HG02981 (cell line): ENCODE measurements at regions not wholly inside any gene's neighbourhood (a gene's known extent, or its start where the extent isn't known, plus 50 kb on each side); places are given as distances from the start of the nearest gene placed in this dataset.

Source experiments
- ATAC-seq: cut with Tn5 transposase; IDR thresholded peaks from one replicate; pipeline ENCODE4 v1.9.1; 2021; ENCODE audit warnings: mild to moderate bottlenecking, moderate library complexity; ENCODE audit not compliant: unreplicated experiment

DNA sequence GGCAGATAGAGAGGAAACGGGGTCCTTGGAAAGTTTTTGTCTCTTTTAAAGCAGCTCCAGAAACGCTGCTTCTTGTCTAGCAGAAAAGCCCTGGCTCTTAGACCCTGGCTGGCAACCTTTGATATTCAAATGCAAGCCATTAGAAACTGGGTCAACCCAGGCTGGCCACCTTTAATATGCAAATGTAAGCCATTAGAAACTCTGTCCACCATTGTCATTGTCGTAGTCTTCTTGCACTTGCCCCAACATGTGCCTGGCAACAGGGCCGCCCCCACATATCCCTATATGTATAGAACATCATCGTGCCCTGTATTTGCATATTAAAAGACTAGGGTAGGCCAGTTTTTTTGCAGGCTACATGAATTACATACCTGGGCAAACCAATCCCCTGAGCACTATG is 621.3 kb upstream of the DPP6 start:
- no peak for ATAC-seq

- ATAC-seq = no peak
These were observed 620.1 kb upstream of the DPP6 start for GRCh38 chr7:153432063-153432462.

GRCh38 chr7:153433223-153433622 is 619.0 kb upstream of the DPP6 start:
- no peak for ATAC-seq

DNA sequence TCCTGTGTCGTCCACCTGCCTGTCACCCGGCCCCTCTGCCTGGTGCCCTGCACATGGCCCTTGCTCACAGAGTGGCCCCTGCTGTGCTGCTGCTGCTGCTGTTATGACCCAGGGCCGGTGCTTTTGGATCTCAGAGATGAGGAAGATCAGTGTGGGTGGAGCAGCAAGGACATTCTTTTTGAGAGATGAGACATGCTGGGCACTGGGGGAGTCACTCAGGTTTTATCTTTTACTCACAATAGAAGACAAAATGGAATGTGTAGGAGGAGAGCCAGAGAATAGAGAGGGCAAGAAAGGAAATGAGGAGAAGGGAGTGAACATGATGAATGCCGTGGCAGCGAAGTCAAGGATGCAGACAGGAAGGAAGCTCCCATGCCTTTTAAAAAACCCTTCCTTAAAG is 611.5 kb upstream of the DPP6 start:
- ATAC-seq = no peak

- no peak for ATAC-seq
These were observed 609.0 kb upstream of the DPP6 start for GRCh38 chr7:153443032-153443701.

DNA sequence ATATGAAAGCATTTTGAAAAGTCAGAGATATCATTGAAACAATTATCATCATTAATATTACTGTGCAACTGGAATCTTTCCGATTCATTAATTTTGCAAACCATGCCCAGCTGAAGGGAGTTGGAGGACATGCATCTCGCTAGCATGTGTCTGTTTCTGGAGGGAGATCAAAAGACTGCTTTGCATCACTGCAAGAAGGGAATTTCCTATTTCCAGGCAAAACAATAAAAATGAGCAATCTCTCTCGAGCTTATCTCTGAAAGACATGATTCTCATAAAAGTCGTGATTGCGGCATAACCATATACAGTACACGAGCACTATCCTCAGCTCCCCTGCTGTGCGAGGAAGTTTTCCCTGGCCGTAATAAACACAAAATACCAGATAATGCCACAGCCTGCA is 607.6 kb upstream of the DPP6 start:
- no peak for ATAC-seq

- ATAC-seq = no peak
These were observed 606.6 kb upstream of the DPP6 start for GRCh38 chr7:153445641-153446040.

DNA sequence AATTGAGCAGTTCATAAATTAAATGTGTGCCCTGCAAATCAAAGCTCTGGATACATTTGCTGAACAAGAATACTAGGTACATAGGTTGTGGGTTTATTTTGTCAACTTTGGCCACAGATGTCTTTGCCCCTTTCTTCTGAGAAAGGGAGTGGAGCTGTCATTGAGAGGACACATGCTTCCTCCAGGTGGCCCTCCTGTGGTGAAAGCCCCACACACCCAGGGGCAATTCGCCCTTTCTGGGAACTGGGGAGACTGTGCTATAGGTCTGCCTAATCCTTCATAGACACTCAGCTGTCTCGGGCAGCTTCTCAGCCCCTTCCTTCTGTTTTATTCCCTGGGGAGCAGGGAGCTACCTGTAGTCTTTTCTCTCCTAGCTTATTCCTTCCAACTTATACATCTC is 605.7 kb upstream of the DPP6 start:
- no peak for ATAC-seq

DNA sequence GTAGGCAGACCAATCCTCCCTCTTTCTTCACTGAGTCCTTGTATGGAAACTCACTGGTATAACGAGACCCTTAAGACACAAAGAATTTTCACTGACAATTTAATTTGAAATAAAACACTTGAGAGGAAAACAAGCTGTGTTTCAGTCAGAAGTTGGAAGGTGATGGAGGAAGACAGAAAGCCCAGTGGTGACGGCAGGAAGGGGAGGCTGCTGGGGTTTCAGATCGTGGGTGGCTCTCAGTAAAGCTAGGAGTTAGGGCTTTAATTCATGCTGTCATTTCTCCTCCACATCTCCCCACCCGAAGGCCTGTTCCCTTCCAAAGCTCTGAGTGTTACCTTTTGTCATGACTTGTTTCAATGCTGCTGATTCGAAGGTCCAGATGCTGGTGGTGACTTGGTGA is 605.2 kb upstream of the DPP6 start:
- no peak for ATAC-seq

GRCh38 chr7:153452661-153453060 is 599.5 kb upstream of the DPP6 start:
- no peak for ATAC-seq

GRCh38 chr7:153454306-153454705 is 597.9 kb upstream of the DPP6 start:
- ATAC-seq = no peak

DNA sequence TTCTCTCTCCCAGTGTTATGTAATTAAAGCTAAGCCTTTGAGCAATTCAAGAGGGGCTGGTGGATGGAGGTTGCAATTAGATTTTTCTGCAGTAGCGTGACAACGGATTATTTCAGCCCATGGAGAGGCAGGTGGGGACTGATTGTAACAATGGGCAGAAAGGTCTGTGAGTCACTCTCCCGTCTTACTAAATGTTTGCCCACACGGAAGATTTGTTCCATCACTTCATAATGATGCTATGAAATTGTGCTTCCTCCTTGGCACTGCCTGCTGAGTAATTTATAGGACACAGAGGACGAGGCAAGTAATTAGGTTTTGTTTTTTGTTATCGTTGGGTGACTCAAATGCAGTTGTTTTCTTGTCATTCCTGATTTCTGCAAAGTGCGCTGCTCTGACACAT is 594.5 kb upstream of the DPP6 start:
- ATAC-seq = no peak

DNA sequence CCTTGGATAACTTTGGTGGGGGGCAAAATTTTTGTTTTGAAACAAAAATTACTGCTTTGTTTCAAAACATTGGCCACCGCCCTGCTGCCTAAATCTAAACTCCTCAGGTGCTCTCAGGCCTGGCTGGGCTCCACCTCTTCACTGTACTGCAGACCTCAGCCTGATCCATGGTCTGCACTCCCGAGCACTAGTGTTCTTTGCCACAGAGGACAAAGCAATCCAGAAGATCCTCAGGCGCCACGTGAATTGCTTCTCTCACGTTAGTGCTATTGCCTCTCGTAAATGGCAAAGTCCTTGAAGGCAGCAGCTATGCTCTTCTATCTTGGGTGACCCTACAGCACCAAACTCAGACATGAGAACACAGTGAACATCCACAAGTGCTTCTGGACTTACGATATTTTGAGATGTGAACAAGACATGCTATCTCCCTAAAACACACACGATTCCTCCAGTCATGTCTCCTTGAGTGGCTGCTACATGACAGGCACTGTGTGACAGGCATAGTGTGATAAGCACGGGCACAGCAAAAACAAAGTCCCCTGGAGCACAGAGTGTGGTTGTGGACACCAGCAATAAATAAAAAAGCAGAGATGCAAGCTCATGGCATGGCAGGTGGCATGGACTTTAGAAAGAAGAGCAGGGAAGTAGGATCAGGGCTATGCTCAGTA is 582.1 kb upstream of the DPP6 start:
- no peak for ATAC-seq

- no peak for ATAC-seq
These were observed 579.7 kb upstream of the DPP6 start for GRCh38 chr7:153472516-153472915.

DNA sequence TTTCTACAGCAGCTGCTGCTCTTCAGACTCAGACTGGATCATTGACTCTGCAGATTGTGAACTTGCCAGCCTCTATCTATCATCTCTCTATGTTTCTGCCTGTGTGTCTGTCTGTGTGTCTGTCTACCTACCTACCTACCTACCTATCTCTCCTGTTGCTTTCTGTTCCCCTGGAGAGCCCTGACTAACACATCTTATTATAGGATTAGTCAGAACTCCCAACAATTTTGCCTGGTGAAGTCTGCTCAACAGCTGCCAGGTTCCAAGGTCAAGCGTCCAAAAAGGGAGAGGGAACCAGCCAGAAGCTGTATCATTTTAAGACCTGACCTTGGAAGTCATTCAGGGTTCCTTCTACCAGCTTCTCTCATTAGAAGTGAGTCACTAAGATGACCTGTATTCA is 579.0 kb upstream of the DPP6 start:
- ATAC-seq = no peak

DNA sequence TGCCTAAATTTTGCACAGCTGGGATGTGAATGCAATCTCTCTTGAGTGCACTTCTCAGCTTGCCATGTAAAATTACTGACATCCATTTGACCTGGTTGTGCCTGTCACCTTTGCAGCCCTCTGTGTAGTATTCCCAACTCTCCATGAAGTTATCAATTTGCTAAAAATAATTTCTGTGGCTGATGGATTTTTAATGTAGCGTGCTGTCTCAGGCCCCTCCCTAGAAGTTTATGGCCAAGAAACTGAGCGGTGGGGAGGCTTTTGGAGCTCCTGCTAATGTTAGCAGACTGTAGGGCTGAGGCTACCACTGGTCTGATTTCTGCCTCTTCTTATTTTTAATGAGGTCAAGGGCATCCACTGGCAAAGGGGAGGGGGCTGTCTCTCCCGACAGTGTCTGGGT is 577.0 kb upstream of the DPP6 start:
- ATAC-seq = no peak

GRCh38 chr7:153476166-153476565 is 576.0 kb upstream of the DPP6 start:
- ATAC-seq = no peak

GRCh38 chr7:153496257-153496656 is 555.9 kb upstream of the DPP6 start:
- no peak for ATAC-seq

DNA sequence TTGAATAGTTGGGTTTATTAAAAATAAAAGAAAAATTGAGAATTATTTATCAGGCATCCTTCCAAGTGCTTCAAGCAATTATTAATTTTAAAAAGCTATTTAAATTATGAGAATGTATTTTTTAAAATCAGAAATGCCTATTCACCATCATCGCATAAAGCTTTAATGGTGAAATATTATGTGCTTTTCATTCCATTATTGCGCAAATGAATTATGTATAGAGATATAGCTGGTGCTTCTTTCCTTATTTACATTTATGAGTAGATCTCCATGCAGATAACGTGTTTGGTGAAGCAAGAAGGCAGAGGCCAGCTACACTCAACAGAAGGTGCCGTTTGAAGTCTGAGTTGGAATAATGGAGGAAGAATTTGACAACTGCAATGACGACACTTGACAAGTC is 549.1 kb upstream of the DPP6 start:
- ATAC-seq = no peak

- no peak for ATAC-seq
These were observed 547.7 kb upstream of the DPP6 start for GRCh38 chr7:153504288-153505075.

DNA sequence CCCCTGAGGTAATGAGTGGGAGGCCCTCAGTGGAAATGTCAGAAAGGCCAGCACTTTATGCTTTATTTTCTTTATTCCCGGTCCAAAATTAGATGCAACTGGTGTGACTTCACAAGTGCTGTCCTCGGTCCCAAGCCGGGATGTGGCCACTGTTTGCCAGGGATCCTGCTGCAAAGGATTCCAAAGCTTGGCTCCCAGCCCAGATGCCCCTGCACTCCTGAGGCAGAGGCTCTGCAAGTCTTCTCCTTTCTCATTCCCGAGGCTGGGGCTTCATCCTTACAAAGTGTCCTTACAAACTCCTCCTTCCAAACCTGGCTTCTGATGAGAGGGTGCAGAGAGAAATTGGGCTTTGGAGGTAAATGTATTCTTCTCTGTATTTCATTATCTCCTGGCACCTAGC is 544.3 kb upstream of the DPP6 start:
- no peak for ATAC-seq

- no peak for ATAC-seq
These were observed 542.4 kb upstream of the DPP6 start for GRCh38 chr7:153509768-153510167.
